Suppressor macrophage treated with lipopolysaccharide for 4 hours (primary cell): ENCODE measurements at regions not wholly inside any gene's neighbourhood (a gene's known extent, or its start where the extent isn't known, plus 50 kb on each side); places are given as distances from the start of the nearest gene placed in this dataset.

ENCODE experiments used
- DNase-seq: peaks from one replicate; pipeline ENCODE4 v3.0.0-alpha.2; 2020

DNA sequence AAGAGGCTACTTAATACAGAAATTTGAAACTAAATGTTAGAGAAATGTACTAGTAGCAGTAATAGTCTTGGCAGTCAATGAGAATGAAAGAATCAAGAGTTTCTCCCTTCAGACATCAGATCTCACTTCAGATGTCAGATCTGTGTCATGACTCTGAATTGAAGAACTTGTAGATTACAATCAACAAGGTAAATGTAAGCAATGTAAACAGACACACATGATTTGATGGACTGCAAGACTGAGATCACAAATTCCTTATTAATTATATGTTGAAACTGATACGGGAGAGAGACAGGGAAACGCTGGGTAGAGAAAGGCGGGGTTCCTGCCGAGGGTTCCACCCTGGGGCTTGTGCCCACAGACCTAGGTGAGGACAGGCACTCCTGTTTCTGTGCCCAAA lies 65.5 kb upstream of the HHIP start:
- DNase-seq, result no peak

DNA sequence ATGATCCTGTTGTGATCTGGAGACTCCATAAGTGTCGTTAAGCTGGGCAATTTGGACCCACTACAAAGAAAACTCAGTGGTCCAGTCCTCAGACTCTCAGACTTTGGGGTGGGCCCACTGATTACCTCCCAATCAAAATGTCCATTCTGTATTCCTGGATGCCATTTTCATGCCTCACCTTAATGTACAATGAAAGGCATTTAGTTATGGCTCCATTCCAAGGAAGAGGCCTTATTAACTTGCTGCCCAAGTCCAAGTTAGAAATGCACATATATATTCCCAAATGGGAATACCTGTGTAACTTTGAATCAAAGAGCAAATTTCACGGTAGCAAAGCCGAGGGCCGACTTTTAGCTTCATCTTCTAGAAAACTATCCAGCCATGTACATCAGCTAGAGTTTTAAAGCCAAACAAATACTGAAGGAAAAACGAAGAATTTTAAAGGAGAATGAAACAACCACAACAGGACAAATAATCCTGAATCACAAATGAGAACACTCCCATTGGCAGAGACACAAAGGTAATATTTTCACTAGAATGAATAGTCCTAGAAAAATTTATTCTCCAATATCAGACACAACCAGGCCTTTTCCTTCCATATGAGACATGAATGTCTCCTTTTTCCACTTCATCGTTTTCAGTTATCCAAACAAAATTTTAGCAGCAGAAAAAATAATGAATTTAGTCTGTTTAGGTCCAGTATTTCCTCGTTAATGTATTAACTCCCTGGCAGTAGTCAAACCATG lies 63.7 kb upstream of the HHIP start:
- no peak for DNase-seq

DNA sequence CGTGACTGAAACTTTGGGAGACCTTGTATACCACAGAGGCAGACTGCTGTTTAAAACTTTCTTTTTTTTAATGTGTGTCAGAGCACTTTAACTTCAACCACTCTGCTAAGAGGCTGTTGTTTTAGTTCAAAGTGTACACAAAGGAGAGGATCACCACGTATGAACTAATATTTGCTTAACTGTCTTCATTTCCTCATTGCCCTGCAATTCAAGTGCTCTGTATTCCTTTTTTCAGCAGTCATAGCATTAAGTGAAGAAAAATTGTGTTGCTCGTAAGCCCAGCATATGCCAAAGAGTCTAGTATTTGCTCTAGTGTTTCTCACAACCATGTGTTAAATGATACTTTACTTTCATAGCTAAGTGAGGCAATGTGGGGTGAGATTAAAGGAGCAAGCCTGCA lies 63.0 kb upstream of the HHIP start:
- DNase-seq, result no peak

DNA sequence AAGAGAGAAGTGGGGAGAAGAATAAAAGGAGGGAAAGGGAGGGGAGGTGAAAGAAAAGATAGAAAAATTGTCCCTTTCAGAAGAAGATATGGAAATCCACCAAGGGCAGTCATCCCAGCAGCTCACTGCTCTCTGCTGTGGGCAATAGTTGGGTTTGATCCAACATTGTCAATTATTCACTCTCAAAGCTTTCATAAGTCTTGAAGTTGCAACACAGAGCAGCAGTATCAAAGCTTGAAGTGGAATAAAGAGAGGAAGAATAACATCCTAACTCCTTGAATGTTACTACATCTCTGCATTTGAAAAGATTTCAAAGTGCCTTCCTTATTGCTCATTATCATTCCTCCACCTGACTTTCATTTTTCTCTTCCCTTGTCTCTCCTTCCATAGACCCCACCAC lies 62.3 kb upstream of the HHIP start:
- no peak for DNase-seq

DNA sequence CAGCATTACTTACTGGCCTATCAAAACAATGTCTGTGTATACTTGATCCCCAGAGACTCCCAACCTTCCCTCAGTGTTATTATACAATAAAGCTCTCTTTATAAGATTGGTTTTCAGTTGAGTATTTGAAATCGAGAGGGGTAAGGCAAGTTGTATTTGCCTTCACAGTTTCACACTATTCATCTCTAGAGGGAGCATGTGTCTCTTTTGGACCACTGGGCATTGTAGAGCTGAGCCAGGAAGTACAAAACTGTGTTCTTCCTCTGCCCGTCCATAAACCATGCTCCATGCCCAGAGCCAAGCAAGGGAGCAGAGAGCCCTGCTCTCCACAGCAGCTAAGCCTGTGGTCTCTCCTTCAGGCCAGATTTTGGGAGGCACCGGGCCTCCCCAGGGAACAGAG lies 61.5 kb upstream of the HHIP start:
- DNase-seq, result no peak

DNA sequence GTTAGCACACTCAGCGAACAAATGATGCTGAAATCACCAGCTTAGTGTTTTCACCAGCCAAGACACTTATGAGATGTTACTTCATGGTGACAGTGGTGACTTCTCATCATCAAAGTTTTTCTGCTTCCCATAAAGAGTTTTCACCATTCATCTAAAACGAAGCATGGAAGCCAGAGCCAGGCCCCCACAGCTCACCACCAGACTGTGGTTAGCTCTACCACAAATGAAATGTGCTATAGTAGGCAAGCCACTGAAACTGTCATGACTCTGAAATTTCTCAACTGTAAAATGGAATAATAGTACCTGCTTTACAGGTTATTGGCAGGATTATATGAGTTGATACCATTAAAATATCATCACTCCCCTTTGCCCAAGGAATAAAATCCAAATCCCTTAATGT lies 56.4 kb upstream of the HHIP start:
- DNase-seq, result no peak

DNA sequence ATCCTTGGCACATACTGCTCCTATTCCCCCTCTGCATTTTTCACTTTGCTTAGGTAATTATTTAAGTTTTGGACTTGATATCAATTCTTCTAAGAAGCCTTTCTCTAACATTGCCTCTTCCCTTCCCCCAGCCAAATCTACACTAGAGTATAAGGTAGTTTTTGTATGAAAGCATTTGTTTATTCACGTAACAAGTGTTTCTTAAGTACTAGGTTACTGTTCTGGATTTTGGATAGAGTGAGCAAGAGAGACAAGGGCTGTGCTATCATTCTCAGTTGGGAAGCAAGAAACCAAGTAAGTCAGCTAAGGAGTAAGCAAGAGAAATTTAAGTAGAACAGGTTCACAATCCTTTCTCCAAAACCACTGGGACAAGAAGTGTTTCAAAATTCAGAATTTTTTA lies 55.9 kb upstream of the HHIP start:
- no peak for DNase-seq

DNA sequence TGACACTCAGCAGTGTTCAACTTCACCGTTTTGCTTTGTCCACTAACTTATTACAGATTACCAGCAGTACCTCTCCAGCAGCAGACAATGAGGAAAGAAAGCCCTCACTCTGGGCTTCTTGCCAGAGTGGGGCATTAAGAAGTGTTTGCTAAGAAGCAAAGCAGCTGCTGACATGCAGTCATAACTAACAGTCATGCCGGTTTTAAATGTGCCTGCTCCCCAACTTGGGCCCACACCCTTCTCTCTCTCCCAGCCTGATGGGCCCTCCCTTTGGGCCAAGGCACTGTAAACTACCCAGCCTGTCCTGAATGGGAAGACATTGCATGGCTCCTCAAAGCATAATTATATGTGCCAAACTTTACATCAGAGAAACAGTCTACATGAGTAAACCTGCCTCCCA lies 54.6 kb upstream of the HHIP start:
- DNase-seq, result no peak

DNA sequence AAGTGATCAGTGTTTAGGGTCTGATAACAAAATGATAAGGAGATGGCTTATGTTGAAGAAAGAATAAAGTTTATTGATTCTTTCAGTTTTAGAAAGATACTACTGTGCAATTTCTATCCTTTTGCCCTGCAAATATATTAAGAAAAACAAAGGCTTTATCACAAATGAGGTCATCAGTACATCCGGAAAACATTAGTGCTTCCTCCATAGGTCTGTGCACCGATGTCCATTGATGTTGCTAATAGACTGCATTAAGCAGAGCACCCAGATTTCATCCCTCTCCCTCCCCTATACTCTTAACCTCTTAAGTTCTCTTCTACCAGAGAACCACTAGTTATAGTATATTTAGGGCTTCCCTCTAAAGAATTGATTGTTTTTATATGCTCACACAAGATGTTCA lies 53.7 kb upstream of the HHIP start:
- DNase-seq, result no peak

DNA sequence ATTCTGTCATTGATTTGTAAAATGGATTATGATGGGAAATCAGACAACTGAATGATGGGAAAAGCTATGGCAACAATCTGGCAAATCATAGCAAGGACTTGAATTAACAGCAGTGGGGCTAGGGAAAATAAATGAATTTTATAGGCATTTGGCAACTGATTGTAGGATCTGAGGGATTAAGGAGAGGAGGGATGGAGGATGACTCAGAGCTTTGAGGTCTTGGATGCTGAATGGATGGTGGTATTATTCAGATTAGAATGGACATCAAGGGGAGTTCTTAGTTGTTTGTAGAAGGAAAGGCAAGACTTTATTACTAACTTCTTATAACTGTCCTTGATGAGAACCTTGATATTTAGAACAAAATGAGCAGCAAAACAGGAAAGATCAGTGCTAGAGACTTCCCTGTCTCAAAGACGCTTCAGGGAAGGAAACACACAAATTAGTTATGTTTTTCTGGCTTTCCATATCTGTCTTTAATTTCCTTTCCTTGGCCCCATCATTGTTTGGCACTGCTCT lies 51.4 kb upstream of the HHIP start:
- no peak for DNase-seq

DNA sequence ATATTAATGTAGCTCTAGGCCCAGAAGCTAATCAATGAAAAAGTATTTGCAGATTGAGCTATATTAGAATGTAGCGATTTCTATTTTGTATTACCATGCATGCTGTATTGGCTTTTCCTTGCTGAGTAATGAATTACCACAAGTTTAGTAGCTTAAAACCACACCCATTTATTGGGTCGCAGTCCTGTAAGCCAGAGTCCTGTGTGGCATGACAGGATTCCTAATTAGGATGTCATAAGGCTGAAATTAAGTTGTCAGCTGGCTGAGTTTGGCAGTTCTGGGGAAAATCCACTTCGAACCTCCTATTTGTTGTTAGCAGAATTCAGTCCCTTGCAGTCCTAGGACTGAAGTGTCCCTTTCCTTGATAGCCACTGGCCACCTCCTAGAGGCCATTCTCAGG lies 50.3 kb upstream of the HHIP start:
- DNase-seq, result no peak
